Muscle of arm (tissue), 1 donor: ENCODE measurements at regions not wholly inside any gene's neighbourhood (a gene's known extent, or its start where the extent isn't known, plus 50 kb on each side); places are given as distances from the start of the nearest gene placed in this dataset.

Experiments used
- DNase-seq: peaks from one replicate; pipeline ENCODE4 v3.0.0-alpha.2; 2013

GRCh38 chr1:106072909-106073600 lies 983.4 kb upstream of the PRMT6 start:
- no peak for DNase-seq

GRCh38 chr1:106080608-106081325 lies 975.7 kb upstream of the PRMT6 start:
- DNase-seq, result no peak

GRCh38 chr1:106111044-106111443 lies 945.4 kb upstream of the PRMT6 start:
- DNase-seq, result no peak

- DNase-seq, result no peak
Measured at GRCh38 chr1:106113851-106114250, 942.6 kb upstream of the PRMT6 start.

- DNase-seq, result no peak
Measured at GRCh38 chr1:106120789-106121188, 935.7 kb upstream of the PRMT6 start.

- DNase-seq, result no peak
Measured at GRCh38 chr1:106121728-106122127, 934.7 kb upstream of the PRMT6 start.

GRCh38 chr1:106134561-106134960 lies 921.9 kb upstream of the PRMT6 start:
- no peak for DNase-seq

- no peak for DNase-seq
Measured at GRCh38 chr1:106173101-106173500, 883.4 kb upstream of the PRMT6 start.

- no peak for DNase-seq
Measured at GRCh38 chr1:106178791-106179190, 877.7 kb upstream of the PRMT6 start.

- DNase-seq, result no peak
Measured at GRCh38 chr1:106181866-106182265, 874.6 kb upstream of the PRMT6 start.

GRCh38 chr1:106185089-106185488 lies 871.4 kb upstream of the PRMT6 start:
- DNase-seq, result no peak

- no peak for DNase-seq
Measured at GRCh38 chr1:106189780-106190179, 866.7 kb upstream of the PRMT6 start.

- DNase-seq, result no peak
Measured at GRCh38 chr1:106194206-106194605, 862.3 kb upstream of the PRMT6 start.

GRCh38 chr1:106200711-106201110 lies 855.8 kb upstream of the PRMT6 start:
- DNase-seq, result no peak

- no peak for DNase-seq
Measured at GRCh38 chr1:106207185-106207584, 849.3 kb upstream of the PRMT6 start.

- DNase-seq, result no peak
Measured at GRCh38 chr1:106217765-106218164, 838.7 kb upstream of the PRMT6 start.

GRCh38 chr1:106222403-106222802 lies 834.1 kb upstream of the PRMT6 start:
- no peak for DNase-seq

GRCh38 chr1:106223213-106223612 lies 833.3 kb upstream of the PRMT6 start:
- no peak for DNase-seq

GRCh38 chr1:106224426-106224825 lies 832.0 kb upstream of the PRMT6 start:
- DNase-seq, result no peak

GRCh38 chr1:106225403-106225802 lies 831.1 kb upstream of the PRMT6 start:
- DNase-seq, result no peak

GRCh38 chr1:106226550-106226949 lies 829.9 kb upstream of the PRMT6 start:
- DNase-seq, result no peak

GRCh38 chr1:106232128-106232527 lies 824.3 kb upstream of the PRMT6 start:
- DNase-seq, result no peak

GRCh38 chr1:106233511-106233910 lies 823.0 kb upstream of the PRMT6 start:
- DNase-seq, result no peak

- no peak for DNase-seq
Measured at GRCh38 chr1:106249365-106249764, 807.1 kb upstream of the PRMT6 start.
